Ovary (tissue), 7 donors: ENCODE measurements at regions not wholly inside any gene's neighbourhood (a gene's known extent, or its start where the extent isn't known, plus 50 kb on each side); places are given as distances from the start of the nearest gene placed in this dataset.

Experiments
- DNase-seq, 5 donors: peaks; one replicate each; pipeline ENCODE4 v3.0.0-alpha.2; 2019 to 2020
- H3K27ac ChIP-seq, 2 donors: fragments of 200-600 bp; one replicate each; pipeline versions ENCODE4 v1.5.1 to v1.8.0; 2019 to 2022
- H3K27me3 ChIP-seq: fragments of 200-600 bp; one replicate; pipeline ENCODE4 v1.8.0; 2022
- H3K36me3 ChIP-seq: fragments of 200-600 bp; sonication (generic); one replicate; pipeline ENCODE4 v1.5.1; 2019
- H3K4me1 ChIP-seq: one replicate; pipeline ENCODE4 v1.8.1; 2013; ENCODE audit warnings: mild to moderate bottlenecking, moderate library complexity; ENCODE audit not compliant: insufficient read depth
- H3K4me3 ChIP-seq: fragments of 200-600 bp; sonication (generic); one replicate; pipeline ENCODE4 v1.5.1; 2017
- H3K9me3 ChIP-seq, 2 donors: fragments of 200-600 bp in 1 of 2; sonication (generic) in 1 of 2; one replicate each; pipeline versions ENCODE4 v1.5.1 to v1.8.1; 2013 to 2019; ENCODE audit warnings: mild to moderate bottlenecking in 1 of 2, moderate library complexity in 1 of 2
- EP300 ChIP-seq: sonication (generic); formaldehyde crosslinking; IDR thresholded peaks from one replicate; pipeline ENCODE4 v1.6.1; 2017; ENCODE audit warnings: antibody characterized with exemption
- POLR2A ChIP-seq: fragments of 450-650 bp; IDR thresholded peaks from one replicate; pipeline ENCODE4 v1.6.1; 2017; ENCODE audit warnings: antibody characterized with exemption, mild to moderate bottlenecking, moderate library complexity
- WGBS, 3 donors: extraction: QIAGEN DNeasy Blood & Tissue Kit in 1 of 3; methylation state at CpG; one replicate each; pipeline versions ENCODE4 v1.1.5 to v1.1.7; 2013 to 2017; 5-methylcytosine and 5-hydroxymethylcytosine counted together
- intact Hi-C, 4 donors: fragments of 100-400 bp; cut with DNase I; formaldehyde crosslinking; loops; one replicate each; pipeline versions ENCODE4 v1.11.0 to v1.15.1; 2022 to 2023
- TF ChIP-seq, protein P1 (sequence below), 3 donors: fragments of 450-650 bp in 2 of 3; fragments of 200-600 bp in 1 of 3; IDR thresholded peaks; one replicate each; pipeline versions ENCODE4 v1.5.1 to v1.8.0; 2016 to 2022; ENCODE audit warnings: antibody characterized with exemption in 3 of 3, mild to moderate bottlenecking in 1 of 3
- donor health status: DM: no; HTN: no; CAD: no; lungs with moderate emphysema.
- donor health status: DM: no; HTN: no; CAD: no.
- donor health status: Bipolar disorder and iron deficiency.
- donor health status: DM: no; HTN: no; CAD: no.
- donor health status: DM: yes; HTN: yes; CAD: no.

GRCh38 chr4:59630922-59631321 is 1569.2 kb upstream of the ADGRL3 start:
- intact Hi-C loops, result no loop called here

GRCh38 chr4:59637596-59637995 is 1562.5 kb upstream of the ADGRL3 start:
- H3K27ac ChIP-seq, result no peak overlapping the region
- WGBS, 3 donors, result 68 to 80% (median 79%) methylated on average over 1 of the region's 1 CpG
- H3K27me3 ChIP-seq, result no peaks in the 10 kb centered on the region
- H3K4me3 ChIP-seq, result no peak overlapping the region
- DNase-seq, result no peak
- H3K36me3 ChIP-seq, result no peaks in the 10 kb centered on the region
- TF ChIP-seq POLR2A (no peak), EP300 (no peak)
- TF ChIP-seq, protein P1, sequence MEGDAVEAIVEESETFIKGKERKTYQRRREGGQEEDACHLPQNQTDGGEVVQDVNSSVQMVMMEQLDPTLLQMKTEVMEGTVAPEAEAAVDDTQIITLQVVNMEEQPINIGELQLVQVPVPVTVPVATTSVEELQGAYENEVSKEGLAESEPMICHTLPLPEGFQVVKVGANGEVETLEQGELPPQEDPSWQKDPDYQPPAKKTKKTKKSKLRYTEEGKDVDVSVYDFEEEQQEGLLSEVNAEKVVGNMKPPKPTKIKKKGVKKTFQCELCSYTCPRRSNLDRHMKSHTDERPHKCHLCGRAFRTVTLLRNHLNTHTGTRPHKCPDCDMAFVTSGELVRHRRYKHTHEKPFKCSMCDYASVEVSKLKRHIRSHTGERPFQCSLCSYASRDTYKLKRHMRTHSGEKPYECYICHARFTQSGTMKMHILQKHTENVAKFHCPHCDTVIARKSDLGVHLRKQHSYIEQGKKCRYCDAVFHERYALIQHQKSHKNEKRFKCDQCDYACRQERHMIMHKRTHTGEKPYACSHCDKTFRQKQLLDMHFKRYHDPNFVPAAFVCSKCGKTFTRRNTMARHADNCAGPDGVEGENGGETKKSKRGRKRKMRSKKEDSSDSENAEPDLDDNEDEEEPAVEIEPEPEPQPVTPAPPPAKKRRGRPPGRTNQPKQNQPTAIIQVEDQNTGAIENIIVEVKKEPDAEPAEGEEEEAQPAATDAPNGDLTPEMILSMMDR (IDR thresholded peaks at IDR 0.05), result no peak
- no peaks in the 10 kb centered on the region for H3K9me3 ChIP-seq
- intact Hi-C loops, result no loop called here
- no peaks in the 10 kb centered on the region for H3K4me1 ChIP-seq

More at GRCh38 chr4:59630922-59631321, 1569.2 kb upstream of the ADGRL3 start:
- Histone ChIP-seq H3K4me3 (no peak overlapping the region), H3K36me3 (no peaks in the 10 kb centered on the region), H3K9me3 (no peaks in the 10 kb centered on the region), H3K4me1 (no peaks in the 10 kb centered on the region), H3K27me3 (no peaks in the 10 kb centered on the region), H3K27ac (no peak overlapping the region)
- TF ChIP-seq, protein P1 (IDR thresholded peaks at IDR 0.05), result no peak
- no peak for TF ChIP-seq POLR2A
- no peak for TF ChIP-seq EP300
- no peak for DNase-seq

GRCh38 chr4:59643682-59644081 is 1556.4 kb upstream of the ADGRL3 start:
- 62 to 81% (median 70%) methylated on average over 1 of the region's 1 CpG for WGBS, 3 donors
- Histone ChIP-seq H3K27ac (no peak overlapping the region), H3K4me1 (no peaks in the 10 kb centered on the region), H3K9me3 (no peaks in the 10 kb centered on the region), H3K27me3 (no peaks in the 10 kb centered on the region), H3K36me3 (no peaks in the 10 kb centered on the region), H3K4me3 (no peak overlapping the region)
- intact Hi-C loops, result no loop called here
- TF ChIP-seq, protein P1 (IDR thresholded peaks at IDR 0.05), result no peak
- DNase-seq, result no peak

GRCh38 chr4:59644765-59645164 is 1555.4 kb upstream of the ADGRL3 start:
- Histone ChIP-seq H3K36me3 (no peaks in the 10 kb centered on the region), H3K9me3 (no peaks in the 10 kb centered on the region), H3K27me3 (no peaks in the 10 kb centered on the region), H3K4me3 (no peak overlapping the region), H3K4me1 (no peaks in the 10 kb centered on the region), H3K27ac (no peak overlapping the region)
- TF ChIP-seq, protein P1 (IDR thresholded peaks at IDR 0.05), result no peak
- TF ChIP-seq EP300 (no peak), POLR2A (no peak)
- 88 to 91% (median 88%) methylated on average over 3 of the region's 3 CpGs for WGBS, 3 donors
- no peak for DNase-seq
- intact Hi-C loops, result no loop called here

- H3K27me3 ChIP-seq, result no peaks in the 10 kb centered on the region
- no peak for TF ChIP-seq EP300
- TF ChIP-seq, protein P1 (IDR thresholded peaks at IDR 0.05), result no peak
- no peak for TF ChIP-seq POLR2A
Observed at GRCh38 chr4:59646082-59646481, 1554.0 kb upstream of the ADGRL3 start.

More at GRCh38 chr4:59646082-59646481, 1554.0 kb upstream of the ADGRL3 start:
- Histone ChIP-seq H3K4me3 (no peak overlapping the region), H3K27ac (no peak overlapping the region), H3K36me3 (no peaks in the 10 kb centered on the region), H3K4me1 (no peaks in the 10 kb centered on the region), H3K9me3 (no peaks in the 10 kb centered on the region)
- intact Hi-C loops, result no loop called here
- no peak for DNase-seq
- WGBS, 3 donors, result 88 to 95% (median 92%) methylated on average over 5 of the region's 5 CpGs
